Upper lobe of left lung (tissue), 4 donors: ENCODE measurements at regions not wholly inside any gene's neighbourhood (a gene's known extent, or its start where the extent isn't known, plus 50 kb on each side); places are given as distances from the start of the nearest gene placed in this dataset.

Source experiments
- CTCF ChIP-seq, 6 experiments: fragments of 450-650 bp in 4 of 6; fragments of 200-600 bp in 2 of 6; sonication (generic) in 2 of 6; IDR thresholded peaks; one replicate each; pipeline ENCODE4 v1.5.1; 2016 to 2019; ENCODE audit warnings: antibody characterized with exemption in 6 of 6
- EP300 ChIP-seq, 4 donors: sonication (generic); formaldehyde crosslinking; IDR thresholded peaks; one replicate each; pipeline ENCODE4 v1.5.1; 2017; ENCODE audit warnings: antibody characterized with exemption in 4 of 4, control low read depth in 2 of 4
- POLR2AphosphoS5 ChIP-seq, 2 donors: sonication (generic); formaldehyde crosslinking; IDR thresholded peaks; one replicate each; pipeline ENCODE4 v1.5.1; 2017; ENCODE audit warnings: antibody characterized with exemption in 2 of 2

- TF ChIP-seq CTCF (IDR thresholded peaks at IDR 0.05) (no peak), EP300 (IDR thresholded peaks at IDR 0.05) (no peak), POLR2AphosphoS5 (IDR thresholded peaks at IDR 0.05) (no peak)
These were observed 1712.4 kb downstream of the EFNB2 start for GRCh38 chr13:104823071-104823470.
